Large intestine (tissue), 3 donors: ENCODE measurements at regions not wholly inside any gene's neighbourhood (a gene's known extent, or its start where the extent isn't known, plus 50 kb on each side); places are given as distances from the start of the nearest gene placed in this dataset.

Experiments
- DNase-seq, 2 donors: peaks; one replicate each; pipeline versions ENCODE4 v3.0.0 to v3.0.0-alpha.2; 2013
- H3K27ac ChIP-seq: one replicate; pipeline ENCODE4 v1.5.1; 2013; ENCODE audit warnings: low read length
- H3K27me3 ChIP-seq: 2 replicates; pipeline ENCODE4 v1.6.1; 2013; ENCODE audit warnings: low read length; ENCODE audit not compliant: control insufficient read depth, insufficient read depth
- H3K36me3 ChIP-seq: 2 replicates; pipeline ENCODE4 v1.6.1; 2013; ENCODE audit warnings: low read length; ENCODE audit not compliant: control insufficient read depth, insufficient read depth
- H3K4me1 ChIP-seq: one replicate; pipeline ENCODE4 v1.6.1; 2013; ENCODE audit warnings: low read length; ENCODE audit not compliant: control insufficient read depth, insufficient read depth
- H3K4me3 ChIP-seq: one replicate; pipeline ENCODE4 v1.5.1; 2013; ENCODE audit warnings: low read length
- H3K9me3 ChIP-seq: one replicate; pipeline ENCODE4 v1.6.1; 2013; ENCODE audit warnings: mild to moderate bottlenecking, low read depth, low read length, moderate library complexity; ENCODE audit not compliant: control insufficient read depth
- WGBS: methylation state at CpG from one replicate; pipeline ENCODE4 v1.1.5; 2013; ENCODE audit warnings: low lambda C conversion rate; ENCODE audit not compliant: insufficient coverage; 5-methylcytosine and 5-hydroxymethylcytosine counted together

GRCh38 chr2:242030226-242030575, 160.7 kb downstream of the RTP5 start:
- DNase-seq: no peak
- no peaks in the 10 kb centered on the region for H3K27me3 ChIP-seq
- H3K9me3 ChIP-seq: no peaks in the 10 kb centered on the region
- H3K4me1 ChIP-seq: no peaks in the 10 kb centered on the region
- no peak overlapping the region for H3K4me3 ChIP-seq
- H3K36me3 ChIP-seq: no peaks in the 10 kb centered on the region
- H3K27ac ChIP-seq: no peak overlapping the region
- no CpG with 5 or more reads among the region's 9 CpGs for WGBS

DNA sequence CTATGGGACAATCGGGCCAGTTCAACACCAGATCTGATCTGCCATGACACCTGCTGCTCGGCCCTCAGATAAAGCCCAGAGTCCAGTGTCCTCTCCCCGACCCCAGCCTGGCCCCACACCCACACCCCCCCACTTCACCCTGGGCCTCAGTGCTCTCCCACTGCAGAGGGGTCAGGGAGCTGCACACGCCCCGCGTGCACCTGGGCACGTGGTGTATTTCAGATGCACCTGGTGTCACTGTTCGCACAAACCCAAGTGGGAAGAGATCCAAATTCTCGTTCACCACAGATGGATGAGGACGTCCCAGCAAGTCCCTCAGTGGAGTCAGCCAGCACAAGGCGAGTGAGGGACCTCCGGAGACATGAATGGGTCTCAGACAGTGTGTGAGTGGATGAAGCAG, 161.3 kb downstream of the RTP5 start:
- H3K4me1 ChIP-seq: no peaks in the 10 kb centered on the region
- DNase-seq: no peak
- H3K36me3 ChIP-seq: no peaks in the 10 kb centered on the region
- H3K27ac ChIP-seq: no peak overlapping the region
- no peaks in the 10 kb centered on the region for H3K27me3 ChIP-seq
- H3K9me3 ChIP-seq: no peaks in the 10 kb centered on the region
- no peak overlapping the region for H3K4me3 ChIP-seq
- WGBS: no CpG with 5 or more reads among the region's 12 CpGs

DNA sequence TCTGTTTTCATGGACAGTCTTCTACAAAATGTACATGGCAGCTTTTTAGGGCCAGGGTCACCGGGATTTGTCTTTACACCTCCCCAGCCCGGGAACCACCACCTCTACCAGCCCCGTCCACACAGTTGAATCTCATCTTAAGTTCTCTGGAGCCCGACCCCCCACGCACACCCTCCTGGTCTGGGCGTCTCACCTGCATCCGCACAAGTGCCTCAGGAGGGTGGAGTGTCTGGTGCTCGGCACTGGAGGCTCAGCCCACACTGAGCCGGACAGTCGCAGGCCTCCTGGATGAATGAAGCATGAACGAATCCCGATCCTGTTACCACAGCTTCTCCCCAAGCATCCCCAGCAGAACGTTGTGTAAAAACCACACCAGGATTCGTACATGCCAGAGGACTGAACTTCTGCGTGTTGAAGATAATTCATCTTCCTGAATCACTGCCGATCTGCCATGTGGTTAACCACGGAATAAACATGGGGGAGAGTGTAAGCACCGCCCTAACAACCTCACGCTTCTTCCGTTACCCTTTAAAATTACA, 162.0 kb downstream of the RTP5 start:
- H3K4me1 ChIP-seq: no peaks in the 10 kb centered on the region
- H3K4me3 ChIP-seq: no peak overlapping the region
- no peak for DNase-seq
- H3K27me3 ChIP-seq: peaks cover 3% of the 10 kb centered on the region
- H3K36me3 ChIP-seq: no peaks in the 10 kb centered on the region
- H3K27ac ChIP-seq: no peak overlapping the region
- WGBS: 80% methylated on average over 1 of the region's 20 CpGs
- H3K9me3 ChIP-seq: no peaks in the 10 kb centered on the region

- WGBS: no CpG with 5 or more reads among the region's 20 CpGs
- no peak for DNase-seq
- H3K27me3 ChIP-seq: peaks cover 3% of the 10 kb centered on the region
- no peak overlapping the region for H3K4me3 ChIP-seq
- H3K27ac ChIP-seq: no peak overlapping the region
- H3K9me3 ChIP-seq: no peaks in the 10 kb centered on the region
- no peaks in the 10 kb centered on the region for H3K36me3 ChIP-seq
- H3K4me1 ChIP-seq: no peaks in the 10 kb centered on the region
These were observed 163.5 kb downstream of the RTP5 start for GRCh38 chr2:242032780-242033656.

DNA sequence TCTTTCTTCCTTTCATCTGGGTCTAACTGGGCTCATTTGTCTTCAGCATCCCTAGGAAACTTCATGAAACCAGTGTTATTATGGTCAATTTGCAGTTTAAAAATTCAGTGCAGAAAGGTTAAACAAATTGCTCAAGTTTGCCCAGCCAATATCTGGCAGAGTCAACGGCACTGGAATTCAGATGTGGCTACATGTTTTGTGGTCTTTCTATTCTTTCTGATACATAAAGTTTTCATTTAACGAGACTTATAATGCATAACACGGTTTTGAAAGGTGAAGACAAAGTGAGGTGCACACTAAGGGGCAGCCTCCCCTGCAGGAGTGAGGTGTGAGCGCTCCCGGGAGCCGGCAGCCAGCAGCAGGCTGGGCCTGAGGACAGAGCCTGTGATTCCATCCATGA, 164.6 kb downstream of the RTP5 start:
- Histone ChIP-seq H3K27me3 (peaks cover 3% of the 10 kb centered on the region), H3K4me3 (no peak overlapping the region), H3K36me3 (no peaks in the 10 kb centered on the region), H3K9me3 (no peaks in the 10 kb centered on the region), H3K4me1 (no peaks in the 10 kb centered on the region), H3K27ac (no peak overlapping the region)
- WGBS: no CpG with 5 or more reads among the region's 6 CpGs
- no peak for DNase-seq

- Histone ChIP-seq H3K36me3 (no peaks in the 10 kb centered on the region), H3K27me3 (peaks cover 3% of the 10 kb centered on the region), H3K27ac (no peak overlapping the region), H3K4me1 (no peaks in the 10 kb centered on the region), H3K4me3 (no peak overlapping the region), H3K9me3 (no peaks in the 10 kb centered on the region)
- no peak for DNase-seq
- WGBS: no CpG with 5 or more reads among the region's 37 CpGs
These were observed 165.7 kb downstream of the RTP5 start for GRCh38 chr2:242034996-242035814.

- Histone ChIP-seq H3K27me3 (peaks cover 3% of the 10 kb centered on the region), H3K4me3 (no peak overlapping the region), H3K27ac (no peak overlapping the region), H3K36me3 (no peaks in the 10 kb centered on the region), H3K4me1 (no peaks in the 10 kb centered on the region), H3K9me3 (no peaks in the 10 kb centered on the region)
- no peak for DNase-seq
- WGBS: no CpG with 5 or more reads among the region's 17 CpGs
These were observed 166.5 kb downstream of the RTP5 start for GRCh38 chr2:242035858-242036652.

DNA sequence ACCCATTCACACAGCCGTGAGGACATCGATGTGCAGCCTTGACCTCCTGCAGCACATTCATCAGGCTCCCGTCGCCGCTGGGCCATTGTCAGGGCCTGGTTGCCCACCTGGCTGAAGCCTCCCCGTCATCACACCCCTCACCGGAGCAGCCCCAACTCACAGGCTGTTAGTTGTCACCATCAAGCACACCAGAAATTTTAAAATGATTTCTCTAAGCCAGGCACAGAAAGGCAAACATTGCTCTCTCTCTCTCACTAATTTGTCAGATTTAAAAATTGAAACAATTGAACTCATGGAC, 167.1 kb downstream of the RTP5 start:
- Histone ChIP-seq H3K4me3 (no peak overlapping the region), H3K4me1 (no peaks in the 10 kb centered on the region), H3K27me3 (peaks cover 3% of the 10 kb centered on the region), H3K9me3 (no peaks in the 10 kb centered on the region), H3K36me3 (no peaks in the 10 kb centered on the region), H3K27ac (no peak overlapping the region)
- no peak for DNase-seq
- no CpG with 5 or more reads among the region's 7 CpGs for WGBS

- H3K4me3 ChIP-seq: no peak overlapping the region
- H3K27me3 ChIP-seq: peaks cover 3% of the 10 kb centered on the region
- H3K9me3 ChIP-seq: no peaks in the 10 kb centered on the region
- WGBS: no CpG with 5 or more reads among the region's 20 CpGs
- no peaks in the 10 kb centered on the region for H3K4me1 ChIP-seq
- H3K27ac ChIP-seq: no peak overlapping the region
- H3K36me3 ChIP-seq: no peaks in the 10 kb centered on the region
- DNase-seq: no peak
These were observed 168.8 kb downstream of the RTP5 start for GRCh38 chr2:242038166-242038927.
